H1 (cell line): ENCODE measurements at regions not wholly inside any gene's neighbourhood (a gene's known extent, or its start where the extent isn't known, plus 50 kb on each side); places are given as distances from the start of the nearest gene placed in this dataset.

Experiments used
- CHD2 ChIP-seq: IDR thresholded peaks from 2 replicates; pipeline ENCODE4 v1.6.1; 2012; ENCODE audit warnings: low read length, improper control_type of control experiment
- KDM1A ChIP-seq: fragments of 200-600, 300-600 bp; sonication (generic); IDR thresholded peaks from 2 replicates; pipeline ENCODE4 v1.7.1; 2016; ENCODE audit warnings: mild to moderate bottlenecking, low read length, borderline replicate concordance
- MAFK ChIP-seq: IDR thresholded peaks from 2 replicates; pipeline ENCODE4 v1.6.1; 2012; ENCODE audit warnings: low read depth, mild to moderate bottlenecking, improper control_type of control experiment, low read length
- POLR2AphosphoS5 ChIP-seq: IDR thresholded peaks from 2 replicates; pipeline ENCODE4 v1.6.1; 2011; ENCODE audit warnings: low read depth, low read length
- RXRA ChIP-seq: IDR thresholded peaks from 2 replicates; pipeline ENCODE4 v1.6.1; 2011; ENCODE audit warnings: low read depth, mild to moderate bottlenecking, low read length, moderate library complexity; ENCODE audit not compliant: insufficient read depth
- SP1 ChIP-seq: IDR thresholded peaks from 2 replicates; pipeline ENCODE4 v1.6.1; 2011; ENCODE audit warnings: low read depth, low read length
- SUZ12 ChIP-seq: fragments of 200-600 bp; sonication (generic); IDR thresholded peaks from 2 replicates; pipeline ENCODE4 v1.6.1; 2012; ENCODE audit warnings: mild to moderate bottlenecking, inconsistent platforms, low read length, moderate library complexity, mixed read lengths
- TF ChIP-seq, protein P1 (sequence below), 3 experiments: IDR thresholded peaks; 1 replicate in 2 of 3; 2 replicates in 1 of 3; pipeline versions ENCODE4 v1.5.1 to v1.6.1; 2011; ENCODE audit warnings: low read length in 3 of 3, mild to moderate bottlenecking in 3 of 3, inconsistent platforms in 2 of 3, low read depth in 1 of 3, moderate library complexity in 1 of 3; ENCODE audit not compliant: insufficient read depth in 1 of 3; ENCODE audit errors: control extremely low read depth in 1 of 3

- TF ChIP-seq, protein P1, sequence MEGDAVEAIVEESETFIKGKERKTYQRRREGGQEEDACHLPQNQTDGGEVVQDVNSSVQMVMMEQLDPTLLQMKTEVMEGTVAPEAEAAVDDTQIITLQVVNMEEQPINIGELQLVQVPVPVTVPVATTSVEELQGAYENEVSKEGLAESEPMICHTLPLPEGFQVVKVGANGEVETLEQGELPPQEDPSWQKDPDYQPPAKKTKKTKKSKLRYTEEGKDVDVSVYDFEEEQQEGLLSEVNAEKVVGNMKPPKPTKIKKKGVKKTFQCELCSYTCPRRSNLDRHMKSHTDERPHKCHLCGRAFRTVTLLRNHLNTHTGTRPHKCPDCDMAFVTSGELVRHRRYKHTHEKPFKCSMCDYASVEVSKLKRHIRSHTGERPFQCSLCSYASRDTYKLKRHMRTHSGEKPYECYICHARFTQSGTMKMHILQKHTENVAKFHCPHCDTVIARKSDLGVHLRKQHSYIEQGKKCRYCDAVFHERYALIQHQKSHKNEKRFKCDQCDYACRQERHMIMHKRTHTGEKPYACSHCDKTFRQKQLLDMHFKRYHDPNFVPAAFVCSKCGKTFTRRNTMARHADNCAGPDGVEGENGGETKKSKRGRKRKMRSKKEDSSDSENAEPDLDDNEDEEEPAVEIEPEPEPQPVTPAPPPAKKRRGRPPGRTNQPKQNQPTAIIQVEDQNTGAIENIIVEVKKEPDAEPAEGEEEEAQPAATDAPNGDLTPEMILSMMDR (IDR thresholded peaks at IDR 0.05; ENCODE audit: control extremely low read depth in 1 of 3, insufficient read depth in 1 of 3, low read depth in 1 of 3, low read length in 3 of 3): no peak
- TF ChIP-seq CHD2 (no peak), KDM1A (no peak), SP1 (no peak), RXRA (no peak), SUZ12 (no peak), MAFK (no peak), POLR2AphosphoS5 (no peak)
These were observed 184.6 kb downstream of the SEC23IP start for GRCh38 chr10:120076996-120077706.
